Endothelial cell of hepatic sinusoid (primary cell): ENCODE measurements at regions not wholly inside any gene's neighbourhood (a gene's known extent, or its start where the extent isn't known, plus 50 kb on each side); places are given as distances from the start of the nearest gene placed in this dataset.

Experiments used
- in situ Hi-C: cut with HindIII; loops from 2 replicates; pipeline ENCODE4 v1.10.0; 2017; ENCODE audit warnings: low sequenced_read_pairs

GRCh38 chr6:8736156-8736895, 301.0 kb upstream of the SLC35B3 start:
- in situ Hi-C loops: no loop called here

GRCh38 chr6:8733879-8734278, 298.5 kb upstream of the SLC35B3 start:
- in situ Hi-C loops: no loop called here

- in situ Hi-C loops: no loop called here
Observed at GRCh38 chr6:8731874-8732273, 296.5 kb upstream of the SLC35B3 start.

GRCh38 chr6:8710668-8711431, 275.5 kb upstream of the SLC35B3 start:
- in situ Hi-C loops: loop anchor here (5.0 kb wide), 1 partner anchor 66 kb away; no protein-coding TSS in a partner anchor

- in situ Hi-C loops: no loop called here
Observed at GRCh38 chr6:8707956-8708772, 272.8 kb upstream of the SLC35B3 start.

- in situ Hi-C loops: no loop called here
Observed at GRCh38 chr6:8707369-8707768, 272.0 kb upstream of the SLC35B3 start.

- in situ Hi-C loops: no loop called here
Observed at GRCh38 chr6:8705435-8706020, 270.2 kb upstream of the SLC35B3 start.

GRCh38 chr6:8703059-8703458, 267.7 kb upstream of the SLC35B3 start:
- in situ Hi-C loops: no loop called here

GRCh38 chr6:8688821-8689220, 253.5 kb upstream of the SLC35B3 start:
- in situ Hi-C loops: no loop called here

- in situ Hi-C loops: no loop called here
Observed at GRCh38 chr6:8686077-8686476, 250.7 kb upstream of the SLC35B3 start.

- in situ Hi-C loops: no loop called here
Observed at GRCh38 chr6:8683204-8683603, 247.9 kb upstream of the SLC35B3 start.

- in situ Hi-C loops: no loop called here
Observed at GRCh38 chr6:8679823-8680222, 244.5 kb upstream of the SLC35B3 start.

GRCh38 chr6:8678466-8678865, 243.1 kb upstream of the SLC35B3 start:
- in situ Hi-C loops: no loop called here

GRCh38 chr6:8674126-8674525, 238.8 kb upstream of the SLC35B3 start:
- in situ Hi-C loops: no loop called here

GRCh38 chr6:8672882-8673281, 237.5 kb upstream of the SLC35B3 start:
- in situ Hi-C loops: no loop called here

GRCh38 chr6:8670792-8671191, 235.4 kb upstream of the SLC35B3 start:
- in situ Hi-C loops: no loop called here

- in situ Hi-C loops: no loop called here
Observed at GRCh38 chr6:8664700-8665099, 229.4 kb upstream of the SLC35B3 start.

GRCh38 chr6:8664070-8664469, 228.7 kb upstream of the SLC35B3 start:
- in situ Hi-C loops: no loop called here

GRCh38 chr6:8659404-8660189, 224.3 kb upstream of the SLC35B3 start:
- in situ Hi-C loops: no loop called here

- in situ Hi-C loops: no loop called here
Observed at GRCh38 chr6:8658416-8658815, 223.1 kb upstream of the SLC35B3 start.
